ENCODE measurements at regions not wholly inside any gene's neighbourhood (a gene's known extent, or its start where the extent isn't known, plus 50 kb on each side); places are given as distances from the start of the nearest gene placed in this dataset.
"Not testable (repeated sequence)": the region's sequence is repeated elsewhere in the genome, so short reads cannot be mapped to it uniquely, and the experiment has no call there.

DNA sequence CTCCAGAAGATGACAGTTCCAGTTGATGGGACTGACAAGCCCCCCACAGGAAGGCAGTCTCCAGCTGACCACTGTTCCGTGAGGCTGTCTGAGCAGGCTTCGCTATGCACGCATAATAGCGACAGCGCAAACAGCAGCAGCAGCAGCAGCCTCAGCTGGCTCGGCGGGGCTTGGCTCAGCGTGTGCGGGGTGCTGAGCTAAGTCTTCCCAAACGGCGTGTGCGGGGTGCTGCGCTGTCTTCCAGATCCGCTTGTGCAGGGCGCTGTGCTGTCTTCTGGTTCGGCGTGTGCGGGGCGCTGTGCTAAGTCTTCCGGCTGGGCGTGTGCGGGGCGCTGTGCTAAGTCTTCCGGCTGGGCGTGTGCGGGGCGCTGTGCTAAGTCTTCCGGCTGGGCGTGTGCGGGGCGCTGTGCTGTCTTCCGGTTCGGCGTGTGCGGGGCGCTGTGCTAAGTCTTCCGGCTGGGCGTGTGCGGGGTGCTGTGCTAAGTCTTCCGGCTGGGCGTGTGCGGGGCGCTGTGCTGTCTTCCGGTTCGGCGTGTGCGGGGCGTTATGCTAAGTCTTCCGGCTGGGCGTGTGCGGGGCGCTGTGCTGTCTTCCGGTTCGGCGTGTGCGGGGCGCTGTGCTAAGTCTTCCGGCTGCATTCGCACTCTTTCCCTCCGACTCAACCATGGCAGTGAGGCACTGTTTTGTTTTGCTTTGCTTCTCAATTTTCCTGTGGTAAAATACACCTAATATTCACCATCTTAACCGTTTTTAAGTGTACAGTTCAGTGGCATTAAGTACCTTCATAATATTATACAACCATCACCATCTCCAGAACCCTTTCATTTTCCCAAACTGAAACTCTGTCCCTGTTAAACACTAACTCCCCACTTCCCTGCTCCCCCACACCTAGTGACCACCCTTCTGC, 156.1 kb downstream of the BMP7 start:
- peaks cover 29% of the 10 kb centered on the region for H3K27me3 Mint-ChIP-seq
- not testable (repeated sequence) for H3K27ac Mint-ChIP-seq; H3K36me3 Mint-ChIP-seq (ENCODE audit: low read depth); H3K4me1 Mint-ChIP-seq; ATAC-seq; H3K4me3 Mint-ChIP-seq; H3K9me3 ChIP-seq (ENCODE audit: control insufficient read depth, low read length, poor library complexity, severe bottlenecking); DNase-seq

DNA sequence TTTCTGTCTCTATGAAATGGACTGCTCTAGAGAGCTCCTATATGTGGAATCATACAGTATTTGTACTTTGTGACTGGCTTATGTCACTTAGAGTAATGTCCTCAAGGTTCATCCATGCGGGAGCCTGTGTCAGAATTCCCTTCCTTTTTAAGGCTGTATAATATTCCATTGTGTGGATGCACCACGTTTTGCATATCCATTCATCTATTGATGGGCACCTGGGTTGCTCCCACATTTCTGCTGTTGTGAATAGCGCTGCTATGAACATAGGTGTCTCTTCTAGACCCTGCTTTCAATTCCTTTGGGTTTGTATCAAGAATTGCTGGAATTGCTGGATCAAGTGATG, 155.4 kb downstream of the BMP7 start:
- no peak overlapping the region for H3K4me3 Mint-ChIP-seq
- ATAC-seq: no peak
- H3K27me3 Mint-ChIP-seq: peaks cover 32% of the 10 kb centered on the region
- H3K9me3 ChIP-seq (ENCODE audit: control insufficient read depth, low read length, poor library complexity, severe bottlenecking): no peaks in the 10 kb centered on the region
- H3K4me1 Mint-ChIP-seq: peaks cover 3% of the 10 kb centered on the region
- DNase-seq: no peak
- H3K27ac Mint-ChIP-seq: no peak overlapping the region
- H3K36me3 Mint-ChIP-seq (ENCODE audit: low read depth): no peaks in the 10 kb centered on the region

DNA sequence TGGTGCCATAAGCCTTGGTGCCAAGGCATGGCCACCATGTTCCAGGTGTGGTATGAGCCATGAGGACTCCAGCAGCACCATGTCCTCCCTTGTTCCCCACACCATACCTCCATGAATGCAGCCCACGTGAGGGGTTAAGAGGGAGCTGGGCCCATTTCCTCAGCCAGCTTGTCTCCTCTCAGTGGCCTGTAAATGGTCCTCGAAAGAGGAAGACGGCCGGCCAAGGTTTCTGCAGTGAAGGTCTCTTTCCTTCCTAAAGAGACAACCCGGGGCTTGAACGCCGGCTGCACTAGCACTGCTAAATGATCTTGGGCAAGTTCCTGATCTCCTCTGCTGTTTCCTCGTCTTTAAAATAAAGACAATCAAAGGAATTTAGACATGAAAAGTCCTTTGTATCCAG, 154.0 kb downstream of the BMP7 start:
- peaks cover 26% of the 10 kb centered on the region for H3K27me3 Mint-ChIP-seq
- no peak overlapping the region for H3K4me3 Mint-ChIP-seq
- H3K36me3 Mint-ChIP-seq (ENCODE audit: low read depth): no peaks in the 10 kb centered on the region
- no peak overlapping the region for H3K27ac Mint-ChIP-seq
- peaks cover 3% of the 10 kb centered on the region for H3K4me1 Mint-ChIP-seq
- ATAC-seq (no peak), DNase-seq (no peak)
- H3K9me3 ChIP-seq (ENCODE audit: control insufficient read depth, low read length, poor library complexity, severe bottlenecking): no peaks in the 10 kb centered on the region

DNA sequence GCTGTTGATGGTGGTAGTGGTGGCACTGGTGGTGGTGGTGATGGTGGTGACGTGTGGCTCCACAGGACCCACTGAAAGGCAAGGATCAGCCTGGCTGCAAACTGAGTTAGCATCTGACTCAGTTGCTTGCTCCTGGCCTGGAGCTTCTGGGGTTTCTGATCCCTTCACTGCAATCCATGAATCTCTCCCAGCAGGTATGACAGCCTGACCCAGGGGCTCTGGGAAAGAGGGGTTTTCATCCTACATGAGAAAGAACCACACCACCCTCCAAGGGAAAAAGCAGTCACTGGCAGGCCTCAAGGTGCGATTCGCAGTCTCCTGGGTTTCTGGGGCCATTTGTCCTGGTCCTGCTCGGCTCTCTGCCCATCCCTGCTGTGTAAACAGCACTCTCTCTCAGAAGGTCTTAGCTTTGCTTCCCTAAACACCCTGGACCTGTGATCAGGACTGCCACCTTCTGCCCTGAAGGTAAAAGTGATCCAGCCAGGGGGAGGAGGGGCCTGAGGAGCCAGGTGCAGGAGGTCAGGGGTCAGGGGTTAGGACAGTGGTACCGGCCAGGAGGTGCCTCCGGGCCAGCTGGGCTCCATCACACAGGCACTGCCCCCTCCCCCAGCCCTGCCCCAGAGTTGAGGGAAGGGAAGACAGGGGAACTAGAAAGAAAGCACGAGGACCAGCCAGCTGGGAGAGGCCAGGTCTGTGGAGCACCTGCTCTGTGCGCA, 152.0 kb downstream of the BMP7 start:
- Mint-ChIP-seq H3K27me3 (peaks cover 10% of the 10 kb centered on the region), H3K4me3 (no peak overlapping the region), H3K4me1 (no peaks in the 10 kb centered on the region), H3K36me3 (ENCODE audit: low read depth) (no peaks in the 10 kb centered on the region), H3K27ac (no peak overlapping the region)
- DNase-seq (no peak), ATAC-seq (no peak)
- no peaks in the 10 kb centered on the region for H3K9me3 ChIP-seq (ENCODE audit: control insufficient read depth, low read length, poor library complexity, severe bottlenecking)

DNA sequence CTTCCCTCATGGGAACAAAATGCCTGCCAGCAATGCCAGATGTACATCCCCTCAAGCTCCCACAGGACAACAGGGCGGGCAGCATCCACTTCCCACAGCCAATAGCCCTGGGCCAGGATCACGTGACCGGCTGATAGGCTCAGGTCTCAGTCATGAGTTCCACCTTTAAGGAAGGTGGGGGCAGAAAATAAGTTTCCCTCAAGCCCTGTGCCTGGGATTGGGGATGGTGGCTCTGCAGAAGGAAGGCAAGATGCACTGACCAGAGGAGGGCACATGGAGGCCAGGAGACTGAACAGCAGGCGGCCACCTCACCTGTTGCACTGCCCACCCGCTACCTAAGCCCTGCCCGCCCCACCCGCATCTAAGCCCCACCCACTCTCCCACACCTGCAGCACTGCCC, 149.1 kb downstream of the BMP7 start:
- Mint-ChIP-seq H3K27me3 (peaks cover 12% of the 10 kb centered on the region), H3K36me3 (ENCODE audit: low read depth) (no peaks in the 10 kb centered on the region), H3K4me1 (no peaks in the 10 kb centered on the region)

DNA sequence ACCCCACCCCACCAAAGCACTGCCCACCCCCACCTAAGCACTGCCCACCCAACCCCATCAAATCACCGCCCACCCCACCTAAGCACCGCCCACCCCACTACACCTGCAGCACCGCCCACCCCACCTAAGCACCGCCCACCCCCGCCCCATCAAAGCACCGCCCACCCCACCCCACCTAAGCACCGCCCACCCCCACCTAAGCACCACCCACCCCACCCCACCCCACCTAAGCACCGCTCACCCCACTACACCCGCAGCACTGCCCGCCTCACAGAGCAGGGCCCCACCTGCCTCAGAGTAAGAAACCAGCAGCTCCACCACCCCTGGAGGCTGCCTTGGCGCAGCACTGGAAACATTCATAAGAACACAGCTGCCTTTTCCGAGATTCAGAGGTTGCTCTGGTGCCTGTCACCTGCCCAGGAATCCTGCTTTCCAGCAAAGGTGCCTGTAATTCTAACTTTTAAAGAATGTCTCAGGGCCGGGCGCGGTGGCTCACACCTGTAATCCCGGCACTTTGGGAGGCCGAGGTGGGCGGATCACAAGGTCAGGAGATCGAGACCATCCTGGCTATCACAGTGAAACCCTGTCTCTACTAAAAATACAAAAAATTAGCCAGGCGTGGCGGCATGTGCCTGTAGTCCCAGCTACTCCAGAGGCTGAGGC, 148.2 kb downstream of the BMP7 start:
- no peaks in the 10 kb centered on the region for H3K9me3 ChIP-seq (ENCODE audit: control insufficient read depth, low read length, poor library complexity, severe bottlenecking)
- Mint-ChIP-seq H3K27ac (no peak overlapping the region), H3K27me3 (peaks cover 12% of the 10 kb centered on the region), H3K36me3 (ENCODE audit: low read depth) (no peaks in the 10 kb centered on the region), H3K4me1 (no peaks in the 10 kb centered on the region), H3K4me3 (no peak overlapping the region)
- no peak for ATAC-seq
- DNase-seq: no peak

More for the DNA sequence above, 149.1 kb downstream of the BMP7 start:
- ATAC-seq (no peak), DNase-seq (no peak)
- H3K4me3 Mint-ChIP-seq: no peak overlapping the region
- no peaks in the 10 kb centered on the region for H3K9me3 ChIP-seq (ENCODE audit: control insufficient read depth, low read length, poor library complexity, severe bottlenecking)
- H3K27ac Mint-ChIP-seq: no peak overlapping the region

All from T-helper 17 cell (primary cell).